Spleen (tissue), 7 donors: ENCODE measurements at regions not wholly inside any gene's neighbourhood (a gene's known extent, or its start where the extent isn't known, plus 50 kb on each side); places are given as distances from the start of the nearest gene placed in this dataset.

Experiments
- POLR2A ChIP-seq, 3 donors: fragments of 450-650 bp; IDR thresholded peaks; one replicate each; pipeline ENCODE4 v1.5.1; 2017; ENCODE audit warnings: antibody characterized with exemption in 3 of 3, mild to moderate bottlenecking in 1 of 3
- POLR2AphosphoS5 ChIP-seq, 3 donors: sonication (generic); formaldehyde crosslinking; IDR thresholded peaks; one replicate each; pipeline ENCODE4 v1.5.1; 2017; ENCODE audit warnings: antibody characterized with exemption in 3 of 3
- TF ChIP-seq, protein P1 (sequence below), 11 experiments: fragments of 200-600 bp in 7 of 11; fragments of 450-650 bp in 4 of 11; sonication (generic) in 4 of 11; IDR thresholded peaks in 8 of 11; conservative IDR thresholded peaks in 3 of 11; 1 replicate in 7 of 11; 2 replicates in 4 of 11; pipeline versions ENCODE4 v1.4.0 to v1.8.0; 2016 to 2021; ENCODE audit warnings: antibody characterized with exemption in 11 of 11, inconsistent platforms in 4 of 11, mild to moderate bottlenecking in 1 of 11
- donor health status: DM: no; HTN: no; CAD: no; lungs with moderate emphysema.
- donor health status: DM: no; HTN: no; CAD: no.
- donor health status: DM: no; HTN: no; CAD: no.

DNA sequence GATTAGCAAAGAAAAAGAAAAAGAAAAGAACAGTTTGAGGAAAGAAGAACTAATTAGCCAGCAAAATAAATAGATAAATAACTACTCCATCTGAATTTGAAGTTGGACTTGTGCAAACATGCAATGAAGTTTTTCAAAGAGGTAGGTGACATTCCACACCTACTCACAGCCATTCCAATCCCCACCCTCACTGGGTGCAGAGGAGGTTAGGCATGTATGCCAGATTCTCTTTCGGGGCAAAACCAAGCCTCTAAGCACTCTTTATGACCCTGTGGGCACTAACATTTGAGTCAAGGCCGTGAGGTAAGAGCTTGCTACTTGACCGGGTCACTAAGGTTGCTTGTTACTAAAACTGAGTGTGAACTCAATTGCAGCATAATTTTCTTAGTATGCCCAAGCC is 108.4 kb upstream of the SEMA3A start:
- TF ChIP-seq, protein P1, sequence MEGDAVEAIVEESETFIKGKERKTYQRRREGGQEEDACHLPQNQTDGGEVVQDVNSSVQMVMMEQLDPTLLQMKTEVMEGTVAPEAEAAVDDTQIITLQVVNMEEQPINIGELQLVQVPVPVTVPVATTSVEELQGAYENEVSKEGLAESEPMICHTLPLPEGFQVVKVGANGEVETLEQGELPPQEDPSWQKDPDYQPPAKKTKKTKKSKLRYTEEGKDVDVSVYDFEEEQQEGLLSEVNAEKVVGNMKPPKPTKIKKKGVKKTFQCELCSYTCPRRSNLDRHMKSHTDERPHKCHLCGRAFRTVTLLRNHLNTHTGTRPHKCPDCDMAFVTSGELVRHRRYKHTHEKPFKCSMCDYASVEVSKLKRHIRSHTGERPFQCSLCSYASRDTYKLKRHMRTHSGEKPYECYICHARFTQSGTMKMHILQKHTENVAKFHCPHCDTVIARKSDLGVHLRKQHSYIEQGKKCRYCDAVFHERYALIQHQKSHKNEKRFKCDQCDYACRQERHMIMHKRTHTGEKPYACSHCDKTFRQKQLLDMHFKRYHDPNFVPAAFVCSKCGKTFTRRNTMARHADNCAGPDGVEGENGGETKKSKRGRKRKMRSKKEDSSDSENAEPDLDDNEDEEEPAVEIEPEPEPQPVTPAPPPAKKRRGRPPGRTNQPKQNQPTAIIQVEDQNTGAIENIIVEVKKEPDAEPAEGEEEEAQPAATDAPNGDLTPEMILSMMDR (IDR thresholded peaks at IDR 0.05 in 8 of 11, conservative IDR thresholded peaks at IDR 0.05 in 3 of 11): no peak
- no peak for TF ChIP-seq POLR2A (IDR thresholded peaks at IDR 0.05)
- no peak for TF ChIP-seq POLR2AphosphoS5 (IDR thresholded peaks at IDR 0.05)
